GM12878 (cell line): ENCODE measurements at regions not wholly inside any gene's neighbourhood (a gene's known extent, or its start where the extent isn't known, plus 50 kb on each side); places are given as distances from the start of the nearest gene placed in this dataset.

Experiments
- ATAC-seq: fragments of 200-7000 bp; cut with Tn5 transposase; 3 replicates; pipeline ENCODE4 v1.9.1; 2020; ENCODE audit warnings: mild to moderate bottlenecking, moderate library complexity
- BruUV-seq: library from RNA; stranded (reverse); fragments of 400-500 nt; replicated peaks from 2 replicates; lab custom pipeline; 2021; lab: Mats Ljungman, UMichigan
- CTCF ChIA-PET: fragments of 300-600 bp; sonication (Branson Sonifier 250); formaldehyde crosslinking; extraction: SDS; loops from one replicate; lab custom pipeline; 2021; ENCODE audit warnings: inconsistent platforms; lab: Yijun Ruan, JAX
- POLR2A ChIA-PET: fragments of 350-600 bp; formaldehyde crosslinking; extraction: SDS; loops from one replicate; lab custom pipeline; 2021; ENCODE audit warnings: inconsistent platforms; lab: Charles Lee
- RAD21 ChIA-PET: fragments of 300-600 bp; sonication (Branson Sonifier 250); formaldehyde crosslinking; loops from one replicate; lab custom pipeline; 2023; ENCODE audit warnings: antibody characterized with exemption; ENCODE audit not compliant: unreplicated experiment; lab: Charles Lee
- SMC1A ChIA-PET: fragments of 300-600 bp; sonication (Branson Sonifier 250); formaldehyde crosslinking; loops from one replicate; lab custom pipeline; 2023; ENCODE audit not compliant: unreplicated experiment, uncharacterized antibody; lab: Charles Lee
- DNase-seq: peaks from one replicate; pipeline ENCODE4 v3.0.0-alpha.2; 2011; ENCODE audit warnings: low read depth, low spot score
- FAIRE-seq: peaks from 3 replicates; lab custom pipeline; 2011; peaks lifted over from hg19 to GRCh38; lab: Jason Lieb, UNC
- H2AFZ ChIP-seq: 2 replicates; pipeline ENCODE4 v1.6.0; 2011; ENCODE audit warnings: low read depth, low read length, control low read depth; ENCODE audit not compliant: control insufficient read depth
- H3K27ac ChIP-seq: 2 replicates; pipeline ENCODE4 v1.5.1; 2011; ENCODE audit warnings: control low read depth; ENCODE audit not compliant: control insufficient read depth, insufficient read depth
- H3K27me3 ChIP-seq, 2 experiments: replicated peaks in 1 of 2; 2 replicates each; pipeline versions ENCODE4 v1.6.0 to v1.6.1; 2011; ENCODE audit warnings: low read length in 1 of 2; ENCODE audit not compliant: control insufficient read depth in 2 of 2, insufficient read depth in 2 of 2
- H3K36me3 ChIP-seq, 2 experiments: 2 replicates each; pipeline ENCODE4 v1.5.1; 2011; ENCODE audit warnings: low read length in 1 of 2; ENCODE audit not compliant: control insufficient read depth in 2 of 2, insufficient read depth in 2 of 2
- H3K4me1 ChIP-seq: 2 replicates; pipeline ENCODE4 v1.6.1; 2011; ENCODE audit warnings: mild to moderate bottlenecking, low read length, moderate library complexity, mixed read lengths; ENCODE audit not compliant: control insufficient read depth, insufficient read depth
- H3K4me2 ChIP-seq: 2 replicates; pipeline ENCODE4 v1.6.0; 2011; ENCODE audit warnings: control low read depth; ENCODE audit not compliant: control insufficient read depth, insufficient read depth
- H3K4me3 ChIP-seq: fragments of 200-600 bp; sonication (generic); 2 replicates; pipeline ENCODE4 v1.5.1; 2016
- H3K79me2 ChIP-seq: 2 replicates; pipeline ENCODE4 v1.6.0; 2011; ENCODE audit warnings: low read length; ENCODE audit not compliant: control insufficient read depth, insufficient read depth
- H3K9ac ChIP-seq: 2 replicates; pipeline ENCODE4 v1.8.0; 2011; ENCODE audit warnings: low read length, control low read depth, mixed read lengths; ENCODE audit not compliant: control insufficient read depth, insufficient read depth
- H3K9me3 ChIP-seq: replicated peaks from 3 replicates; pipeline ENCODE4 v1.5.1; 2011; ENCODE audit warnings: mild to moderate bottlenecking, low read length; ENCODE audit not compliant: control insufficient read depth, insufficient read depth
- H4K20me1 ChIP-seq: 2 replicates; pipeline ENCODE4 v1.6.0; 2011; ENCODE audit not compliant: control insufficient read depth, insufficient read depth
- CHD4 ChIP-seq: fragments of 200-600 bp; sonication (generic); IDR thresholded peaks from 2 replicates; pipeline ENCODE4 v1.6.1; 2016; ENCODE audit warnings: mild to moderate bottlenecking
- CREM ChIP-seq: IDR thresholded peaks from 2 replicates; pipeline ENCODE4 v1.6.1; 2014; ENCODE audit warnings: antibody characterized with exemption, low read depth
- DPF2 ChIP-seq: fragments of 450-650 bp; IDR thresholded peaks from 2 replicates; pipeline ENCODE4 v1.6.1; 2017; ENCODE audit warnings: mild to moderate bottlenecking
- FOXM1 ChIP-seq: IDR thresholded peaks from 2 replicates; pipeline ENCODE4 v1.6.1; 2012; ENCODE audit warnings: low read depth, mild to moderate bottlenecking, inconsistent platforms, low read length, moderate library complexity
- NBN ChIP-seq: fragments of 450-650 bp; IDR thresholded peaks from 2 replicates; pipeline ENCODE4 v1.6.1; 2016
- PAX5 ChIP-seq: IDR thresholded peaks from 2 replicates; pipeline ENCODE4 v1.6.1; 2011; ENCODE audit warnings: low read depth, low read length, borderline replicate concordance
- RELA ChIP-seq: fragments of 450-650 bp; IDR thresholded peaks from 2 replicates; pipeline ENCODE4 v1.8.0; 2014; ENCODE audit warnings: borderline replicate concordance; ENCODE audit not compliant: partially characterized antibody
- SMAD1 ChIP-seq: fragments of 450-650 bp; IDR thresholded peaks from 2 replicates; pipeline ENCODE4 v1.6.1; 2018; ENCODE audit warnings: mild to moderate bottlenecking, low read depth; ENCODE audit not compliant: partially characterized antibody
- SUZ12 ChIP-seq: fragments of 200-600 bp; sonication (generic); IDR thresholded peaks from one replicate; pipeline ENCODE4 v1.6.1; 2018; ENCODE audit warnings: antibody characterized with exemption, mild to moderate bottlenecking; ENCODE audit not compliant: unreplicated experiment
- WGBS: methylation state at CpG from one replicate; pipeline ENCODE4 v1.1.6; 2016; ENCODE audit warnings: low lambda C conversion rate; ENCODE audit not compliant: insufficient replicate concordance, insufficient coverage; ENCODE audit errors: missing lambda C conversion rate; 5-methylcytosine and 5-hydroxymethylcytosine counted together
- in situ Hi-C: fragments of 300-500 bp; cut with MboI; formaldehyde crosslinking; loops from 9 replicates; pipeline ENCODE4 v1.14.3; 2018; ENCODE audit warnings: mixed read lengths
- intact Hi-C: fragments of 100-400 bp; cut with micrococcal nuclease; formaldehyde crosslinking; loops from one replicate; pipeline ENCODE4 v1.14.2; 2022; ENCODE audit not compliant: unreplicated experiment
- TF ChIP-seq, protein P1 (sequence below): fragments of 450-650 bp; IDR thresholded peaks from 2 replicates; pipeline ENCODE4 v1.6.1; 2017; ENCODE audit warnings: mild to moderate bottlenecking, low read depth, inconsistent platforms; ENCODE audit not compliant: poor library complexity, severe bottlenecking
- TF ChIP-seq, protein P2 (sequence below): fragments of 450-650 bp; IDR thresholded peaks from 2 replicates; pipeline ENCODE4 v1.6.1; 2016; ENCODE audit warnings: mild to moderate bottlenecking
- TF ChIP-seq, protein P3 (sequence below): fragments of 450-650 bp; formaldehyde crosslinking; IDR thresholded peaks from 2 replicates; pipeline ENCODE4 v1.4.0; 2020; ENCODE audit warnings: mild to moderate bottlenecking, moderate library complexity
- TF ChIP-seq, protein P4 (sequence below): IDR thresholded peaks from 2 replicates; pipeline ENCODE4 v1.6.1; 2011; ENCODE audit warnings: low read depth, low read length, improper control_type of control experiment, borderline replicate concordance

DNA sequence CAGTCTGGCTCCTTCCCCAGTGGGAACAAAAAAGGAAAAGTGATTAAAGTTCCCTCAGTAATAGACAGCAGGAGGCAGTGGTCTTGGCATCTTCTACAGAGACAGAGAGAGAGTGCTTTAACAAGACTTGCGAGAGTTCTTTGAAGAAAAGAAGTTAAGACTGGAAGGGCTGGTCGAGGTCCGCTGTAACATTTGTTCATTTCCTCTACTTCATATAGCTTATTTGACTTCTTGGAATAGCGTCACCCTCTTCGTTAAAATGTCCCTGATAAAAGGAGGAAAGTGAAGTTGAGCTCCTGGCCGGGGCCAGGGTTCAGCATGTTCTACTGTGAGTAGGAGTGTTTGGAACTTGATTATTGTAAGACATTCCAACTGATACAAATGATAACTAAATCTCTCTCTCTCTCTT is 179.8 kb downstream of the SLIT2 start:
- Histone ChIP-seq H3K27me3 (no peaks in the 10 kb centered on the region), H3K4me3 (no peak overlapping the region), H2AFZ (no peak overlapping the region), H3K36me3 (no peaks in the 10 kb centered on the region), H4K20me1 (no peaks in the 10 kb centered on the region), H3K9ac (no peak overlapping the region), H3K4me2 (no peak overlapping the region), H3K9me3 (no peaks in the 10 kb centered on the region), H3K4me1 (no peaks in the 10 kb centered on the region), H3K27ac (no peak overlapping the region), H3K79me2 (no peaks in the 10 kb centered on the region)
- intact Hi-C loops: no loop called here
- BruUV-seq: no TSS peak
- ChIA-PET SMC1A (interaction anchor here (1.3 kb wide), 1 partner anchor 12 kb away, joined by 3 read pairs; no protein-coding TSS in a partner anchor), CTCF (no interaction called here), RAD21 (no interaction called here), POLR2A (no interaction called here)
- ATAC-seq: no peak
- WGBS: 55% methylated on average over 6 of the region's 6 CpGs
- TF ChIP-seq, protein P1, sequence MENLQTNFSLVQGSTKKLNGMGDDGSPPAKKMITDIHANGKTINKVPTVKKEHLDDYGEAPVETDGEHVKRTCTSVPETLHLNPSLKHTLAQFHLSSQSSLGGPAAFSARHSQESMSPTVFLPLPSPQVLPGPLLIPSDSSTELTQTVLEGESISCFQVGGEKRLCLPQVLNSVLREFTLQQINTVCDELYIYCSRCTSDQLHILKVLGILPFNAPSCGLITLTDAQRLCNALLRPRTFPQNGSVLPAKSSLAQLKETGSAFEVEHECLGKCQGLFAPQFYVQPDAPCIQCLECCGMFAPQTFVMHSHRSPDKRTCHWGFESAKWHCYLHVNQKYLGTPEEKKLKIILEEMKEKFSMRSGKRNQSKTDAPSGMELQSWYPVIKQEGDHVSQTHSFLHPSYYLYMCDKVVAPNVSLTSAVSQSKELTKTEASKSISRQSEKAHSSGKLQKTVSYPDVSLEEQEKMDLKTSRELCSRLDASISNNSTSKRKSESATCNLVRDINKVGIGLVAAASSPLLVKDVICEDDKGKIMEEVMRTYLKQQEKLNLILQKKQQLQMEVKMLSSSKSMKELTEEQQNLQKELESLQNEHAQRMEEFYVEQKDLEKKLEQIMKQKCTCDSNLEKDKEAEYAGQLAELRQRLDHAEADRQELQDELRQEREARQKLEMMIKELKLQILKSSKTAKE: no peak
- TF ChIP-seq, protein P2, sequence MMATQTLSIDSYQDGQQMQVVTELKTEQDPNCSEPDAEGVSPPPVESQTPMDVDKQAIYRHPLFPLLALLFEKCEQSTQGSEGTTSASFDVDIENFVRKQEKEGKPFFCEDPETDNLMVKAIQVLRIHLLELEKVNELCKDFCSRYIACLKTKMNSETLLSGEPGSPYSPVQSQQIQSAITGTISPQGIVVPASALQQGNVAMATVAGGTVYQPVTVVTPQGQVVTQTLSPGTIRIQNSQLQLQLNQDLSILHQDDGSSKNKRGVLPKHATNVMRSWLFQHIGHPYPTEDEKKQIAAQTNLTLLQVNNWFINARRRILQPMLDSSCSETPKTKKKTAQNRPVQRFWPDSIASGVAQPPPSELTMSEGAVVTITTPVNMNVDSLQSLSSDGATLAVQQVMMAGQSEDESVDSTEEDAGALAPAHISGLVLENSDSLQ: no peak
- TF ChIP-seq RELA (no peak), SUZ12 (no peak), CREM (no peak), PAX5 (no peak), NBN (no peak), DPF2 (no peak), CHD4 (no peak), FOXM1 (no peak), SMAD1 (no peak)
- TF ChIP-seq, protein P3, sequence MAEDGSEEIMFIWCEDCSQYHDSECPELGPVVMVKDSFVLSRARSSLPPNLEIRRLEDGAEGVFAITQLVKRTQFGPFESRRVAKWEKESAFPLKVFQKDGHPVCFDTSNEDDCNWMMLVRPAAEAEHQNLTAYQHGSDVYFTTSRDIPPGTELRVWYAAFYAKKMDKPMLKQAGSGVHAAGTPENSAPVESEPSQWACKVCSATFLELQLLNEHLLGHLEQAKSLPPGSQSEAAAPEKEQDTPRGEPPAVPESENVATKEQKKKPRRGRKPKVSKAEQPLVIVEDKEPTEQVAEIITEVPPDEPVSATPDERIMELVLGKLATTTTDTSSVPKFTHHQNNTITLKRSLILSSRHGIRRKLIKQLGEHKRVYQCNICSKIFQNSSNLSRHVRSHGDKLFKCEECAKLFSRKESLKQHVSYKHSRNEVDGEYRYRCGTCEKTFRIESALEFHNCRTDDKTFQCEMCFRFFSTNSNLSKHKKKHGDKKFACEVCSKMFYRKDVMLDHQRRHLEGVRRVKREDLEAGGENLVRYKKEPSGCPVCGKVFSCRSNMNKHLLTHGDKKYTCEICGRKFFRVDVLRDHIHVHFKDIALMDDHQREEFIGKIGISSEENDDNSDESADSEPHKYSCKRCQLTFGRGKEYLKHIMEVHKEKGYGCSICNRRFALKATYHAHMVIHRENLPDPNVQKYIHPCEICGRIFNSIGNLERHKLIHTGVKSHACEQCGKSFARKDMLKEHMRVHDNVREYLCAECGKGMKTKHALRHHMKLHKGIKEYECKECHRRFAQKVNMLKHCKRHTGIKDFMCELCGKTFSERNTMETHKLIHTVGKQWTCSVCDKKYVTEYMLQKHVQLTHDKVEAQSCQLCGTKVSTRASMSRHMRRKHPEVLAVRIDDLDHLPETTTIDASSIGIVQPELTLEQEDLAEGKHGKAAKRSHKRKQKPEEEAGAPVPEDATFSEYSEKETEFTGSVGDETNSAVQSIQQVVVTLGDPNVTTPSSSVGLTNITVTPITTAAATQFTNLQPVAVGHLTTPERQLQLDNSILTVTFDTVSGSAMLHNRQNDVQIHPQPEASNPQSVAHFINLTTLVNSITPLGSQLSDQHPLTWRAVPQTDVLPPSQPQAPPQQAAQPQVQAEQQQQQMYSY: no peak
- TF ChIP-seq, protein P4, sequence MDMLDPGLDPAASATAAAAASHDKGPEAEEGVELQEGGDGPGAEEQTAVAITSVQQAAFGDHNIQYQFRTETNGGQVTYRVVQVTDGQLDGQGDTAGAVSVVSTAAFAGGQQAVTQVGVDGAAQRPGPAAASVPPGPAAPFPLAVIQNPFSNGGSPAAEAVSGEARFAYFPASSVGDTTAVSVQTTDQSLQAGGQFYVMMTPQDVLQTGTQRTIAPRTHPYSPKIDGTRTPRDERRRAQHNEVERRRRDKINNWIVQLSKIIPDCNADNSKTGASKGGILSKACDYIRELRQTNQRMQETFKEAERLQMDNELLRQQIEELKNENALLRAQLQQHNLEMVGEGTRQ: no peak
- DNase-seq: no peak
- in situ Hi-C loops: no loop called here
- no peak for FAIRE-seq
